Breast epithelium (tissue), 3 donors: ENCODE measurements at regions not wholly inside any gene's neighbourhood (a gene's known extent, or its start where the extent isn't known, plus 50 kb on each side); places are given as distances from the start of the nearest gene placed in this dataset.

ENCODE experiments used
- POLR2A ChIP-seq: fragments of 450-650 bp; IDR thresholded peaks from one replicate; pipeline ENCODE4 v1.6.1; 2016; ENCODE audit warnings: antibody characterized with exemption, mild to moderate bottlenecking, moderate library complexity
- POLR2AphosphoS5 ChIP-seq, 3 donors: sonication (generic); formaldehyde crosslinking; IDR thresholded peaks; one replicate each; pipeline ENCODE4 v1.6.1; 2017; ENCODE audit warnings: antibody characterized with exemption in 3 of 3
- TF ChIP-seq, protein P1 (sequence below), 3 donors: fragments of 450-650 bp; IDR thresholded peaks; one replicate each; pipeline ENCODE4 v1.5.1; 2016 to 2017; ENCODE audit warnings: antibody characterized with exemption in 3 of 3, mild to moderate bottlenecking in 3 of 3, moderate library complexity in 3 of 3

GRCh38 chr9:32011049-32011448, 373.4 kb upstream of the ACO1 start:
- TF ChIP-seq, protein P1, sequence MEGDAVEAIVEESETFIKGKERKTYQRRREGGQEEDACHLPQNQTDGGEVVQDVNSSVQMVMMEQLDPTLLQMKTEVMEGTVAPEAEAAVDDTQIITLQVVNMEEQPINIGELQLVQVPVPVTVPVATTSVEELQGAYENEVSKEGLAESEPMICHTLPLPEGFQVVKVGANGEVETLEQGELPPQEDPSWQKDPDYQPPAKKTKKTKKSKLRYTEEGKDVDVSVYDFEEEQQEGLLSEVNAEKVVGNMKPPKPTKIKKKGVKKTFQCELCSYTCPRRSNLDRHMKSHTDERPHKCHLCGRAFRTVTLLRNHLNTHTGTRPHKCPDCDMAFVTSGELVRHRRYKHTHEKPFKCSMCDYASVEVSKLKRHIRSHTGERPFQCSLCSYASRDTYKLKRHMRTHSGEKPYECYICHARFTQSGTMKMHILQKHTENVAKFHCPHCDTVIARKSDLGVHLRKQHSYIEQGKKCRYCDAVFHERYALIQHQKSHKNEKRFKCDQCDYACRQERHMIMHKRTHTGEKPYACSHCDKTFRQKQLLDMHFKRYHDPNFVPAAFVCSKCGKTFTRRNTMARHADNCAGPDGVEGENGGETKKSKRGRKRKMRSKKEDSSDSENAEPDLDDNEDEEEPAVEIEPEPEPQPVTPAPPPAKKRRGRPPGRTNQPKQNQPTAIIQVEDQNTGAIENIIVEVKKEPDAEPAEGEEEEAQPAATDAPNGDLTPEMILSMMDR (IDR thresholded peaks at IDR 0.05) = no peak
- TF ChIP-seq POLR2AphosphoS5 (IDR thresholded peaks at IDR 0.05) (no peak), POLR2A (no peak)
